ENCODE measurements at regions not wholly inside any gene's neighbourhood (a gene's known extent, or its start where the extent isn't known, plus 50 kb on each side); places are given as distances from the start of the nearest gene placed in this dataset.

DNA sequence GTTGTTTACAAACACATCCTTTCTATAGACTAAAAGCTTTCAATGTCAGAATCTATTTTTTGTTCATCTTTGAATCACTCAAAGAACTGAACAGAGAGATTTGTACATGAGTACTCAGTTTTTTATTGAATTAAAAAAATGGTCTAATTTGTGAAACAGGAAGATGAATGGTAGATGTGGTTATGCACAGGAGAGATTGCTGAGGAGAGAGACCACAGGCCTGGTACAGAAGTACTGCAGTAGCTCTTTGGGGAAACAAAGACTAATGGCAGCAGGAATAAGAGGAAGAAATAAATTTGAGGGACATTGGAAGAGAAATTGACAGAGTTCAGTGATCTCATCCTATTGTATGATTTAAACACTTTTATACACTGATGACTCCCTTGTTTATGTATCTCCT lies 222.0 kb upstream of the ARGLU1 start:
- TF ChIP-seq, protein P1, sequence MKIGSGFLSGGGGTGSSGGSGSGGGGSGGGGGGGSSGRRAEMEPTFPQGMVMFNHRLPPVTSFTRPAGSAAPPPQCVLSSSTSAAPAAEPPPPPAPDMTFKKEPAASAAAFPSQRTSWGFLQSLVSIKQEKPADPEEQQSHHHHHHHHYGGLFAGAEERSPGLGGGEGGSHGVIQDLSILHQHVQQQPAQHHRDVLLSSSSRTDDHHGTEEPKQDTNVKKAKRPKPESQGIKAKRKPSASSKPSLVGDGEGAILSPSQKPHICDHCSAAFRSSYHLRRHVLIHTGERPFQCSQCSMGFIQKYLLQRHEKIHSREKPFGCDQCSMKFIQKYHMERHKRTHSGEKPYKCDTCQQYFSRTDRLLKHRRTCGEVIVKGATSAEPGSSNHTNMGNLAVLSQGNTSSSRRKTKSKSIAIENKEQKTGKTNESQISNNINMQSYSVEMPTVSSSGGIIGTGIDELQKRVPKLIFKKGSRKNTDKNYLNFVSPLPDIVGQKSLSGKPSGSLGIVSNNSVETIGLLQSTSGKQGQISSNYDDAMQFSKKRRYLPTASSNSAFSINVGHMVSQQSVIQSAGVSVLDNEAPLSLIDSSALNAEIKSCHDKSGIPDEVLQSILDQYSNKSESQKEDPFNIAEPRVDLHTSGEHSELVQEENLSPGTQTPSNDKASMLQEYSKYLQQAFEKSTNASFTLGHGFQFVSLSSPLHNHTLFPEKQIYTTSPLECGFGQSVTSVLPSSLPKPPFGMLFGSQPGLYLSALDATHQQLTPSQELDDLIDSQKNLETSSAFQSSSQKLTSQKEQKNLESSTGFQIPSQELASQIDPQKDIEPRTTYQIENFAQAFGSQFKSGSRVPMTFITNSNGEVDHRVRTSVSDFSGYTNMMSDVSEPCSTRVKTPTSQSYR (CRISPR knock-in tag; IDR thresholded peaks at IDR 0.05), result no peak
- no peak for TF ChIP-seq NR1H2 (CRISPR knock-in tag; IDR thresholded peaks at IDR 0.05)
- no peak for TF ChIP-seq NR2C2 (CRISPR knock-in tag; IDR thresholded peaks at IDR 0.05)
- TF ChIP-seq FOXJ3 (CRISPR knock-in tag; IDR thresholded peaks at IDR 0.05; ENCODE audit: borderline replicate concordance), result no peak
- no peak for TF ChIP-seq CREB1 (CRISPR knock-in tag; IDR thresholded peaks at IDR 0.05)
- no peak for TF ChIP-seq TCF7 (CRISPR knock-in tag; IDR thresholded peaks at IDR 0.05; ENCODE audit: low read depth)
- no peak for TF ChIP-seq ZNF232 (CRISPR knock-in tag; IDR thresholded peaks at IDR 0.05)
- TF ChIP-seq, protein P2, sequence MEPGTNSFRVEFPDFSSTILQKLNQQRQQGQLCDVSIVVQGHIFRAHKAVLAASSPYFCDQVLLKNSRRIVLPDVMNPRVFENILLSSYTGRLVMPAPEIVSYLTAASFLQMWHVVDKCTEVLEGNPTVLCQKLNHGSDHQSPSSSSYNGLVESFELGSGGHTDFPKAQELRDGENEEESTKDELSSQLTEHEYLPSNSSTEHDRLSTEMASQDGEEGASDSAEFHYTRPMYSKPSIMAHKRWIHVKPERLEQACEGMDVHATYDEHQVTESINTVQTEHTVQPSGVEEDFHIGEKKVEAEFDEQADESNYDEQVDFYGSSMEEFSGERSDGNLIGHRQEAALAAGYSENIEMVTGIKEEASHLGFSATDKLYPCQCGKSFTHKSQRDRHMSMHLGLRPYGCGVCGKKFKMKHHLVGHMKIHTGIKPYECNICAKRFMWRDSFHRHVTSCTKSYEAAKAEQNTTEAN (CRISPR knock-in tag; IDR thresholded peaks at IDR 0.05), result no peak
- TF ChIP-seq OVOL2 (CRISPR knock-in tag; IDR thresholded peaks at IDR 0.05; ENCODE audit: borderline replicate concordance), result no peak
- no peak for TF ChIP-seq ZNF317 (CRISPR knock-in tag; IDR thresholded peaks at IDR 0.05; ENCODE audit: borderline replicate concordance, low read depth)
- TF ChIP-seq, protein P3, sequence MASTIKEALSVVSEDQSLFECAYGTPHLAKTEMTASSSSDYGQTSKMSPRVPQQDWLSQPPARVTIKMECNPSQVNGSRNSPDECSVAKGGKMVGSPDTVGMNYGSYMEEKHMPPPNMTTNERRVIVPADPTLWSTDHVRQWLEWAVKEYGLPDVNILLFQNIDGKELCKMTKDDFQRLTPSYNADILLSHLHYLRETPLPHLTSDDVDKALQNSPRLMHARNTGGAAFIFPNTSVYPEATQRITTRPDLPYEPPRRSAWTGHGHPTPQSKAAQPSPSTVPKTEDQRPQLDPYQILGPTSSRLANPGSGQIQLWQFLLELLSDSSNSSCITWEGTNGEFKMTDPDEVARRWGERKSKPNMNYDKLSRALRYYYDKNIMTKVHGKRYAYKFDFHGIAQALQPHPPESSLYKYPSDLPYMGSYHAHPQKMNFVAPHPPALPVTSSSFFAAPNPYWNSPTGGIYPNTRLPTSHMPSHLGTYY (CRISPR knock-in tag; IDR thresholded peaks at IDR 0.05), result no peak
- TF ChIP-seq, protein P4, sequence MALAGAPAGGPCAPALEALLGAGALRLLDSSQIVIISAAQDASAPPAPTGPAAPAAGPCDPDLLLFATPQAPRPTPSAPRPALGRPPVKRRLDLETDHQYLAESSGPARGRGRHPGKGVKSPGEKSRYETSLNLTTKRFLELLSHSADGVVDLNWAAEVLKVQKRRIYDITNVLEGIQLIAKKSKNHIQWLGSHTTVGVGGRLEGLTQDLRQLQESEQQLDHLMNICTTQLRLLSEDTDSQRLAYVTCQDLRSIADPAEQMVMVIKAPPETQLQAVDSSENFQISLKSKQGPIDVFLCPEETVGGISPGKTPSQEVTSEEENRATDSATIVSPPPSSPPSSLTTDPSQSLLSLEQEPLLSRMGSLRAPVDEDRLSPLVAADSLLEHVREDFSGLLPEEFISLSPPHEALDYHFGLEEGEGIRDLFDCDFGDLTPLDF (CRISPR knock-in tag; IDR thresholded peaks at IDR 0.05), result no peak
- TF ChIP-seq, protein P5, sequence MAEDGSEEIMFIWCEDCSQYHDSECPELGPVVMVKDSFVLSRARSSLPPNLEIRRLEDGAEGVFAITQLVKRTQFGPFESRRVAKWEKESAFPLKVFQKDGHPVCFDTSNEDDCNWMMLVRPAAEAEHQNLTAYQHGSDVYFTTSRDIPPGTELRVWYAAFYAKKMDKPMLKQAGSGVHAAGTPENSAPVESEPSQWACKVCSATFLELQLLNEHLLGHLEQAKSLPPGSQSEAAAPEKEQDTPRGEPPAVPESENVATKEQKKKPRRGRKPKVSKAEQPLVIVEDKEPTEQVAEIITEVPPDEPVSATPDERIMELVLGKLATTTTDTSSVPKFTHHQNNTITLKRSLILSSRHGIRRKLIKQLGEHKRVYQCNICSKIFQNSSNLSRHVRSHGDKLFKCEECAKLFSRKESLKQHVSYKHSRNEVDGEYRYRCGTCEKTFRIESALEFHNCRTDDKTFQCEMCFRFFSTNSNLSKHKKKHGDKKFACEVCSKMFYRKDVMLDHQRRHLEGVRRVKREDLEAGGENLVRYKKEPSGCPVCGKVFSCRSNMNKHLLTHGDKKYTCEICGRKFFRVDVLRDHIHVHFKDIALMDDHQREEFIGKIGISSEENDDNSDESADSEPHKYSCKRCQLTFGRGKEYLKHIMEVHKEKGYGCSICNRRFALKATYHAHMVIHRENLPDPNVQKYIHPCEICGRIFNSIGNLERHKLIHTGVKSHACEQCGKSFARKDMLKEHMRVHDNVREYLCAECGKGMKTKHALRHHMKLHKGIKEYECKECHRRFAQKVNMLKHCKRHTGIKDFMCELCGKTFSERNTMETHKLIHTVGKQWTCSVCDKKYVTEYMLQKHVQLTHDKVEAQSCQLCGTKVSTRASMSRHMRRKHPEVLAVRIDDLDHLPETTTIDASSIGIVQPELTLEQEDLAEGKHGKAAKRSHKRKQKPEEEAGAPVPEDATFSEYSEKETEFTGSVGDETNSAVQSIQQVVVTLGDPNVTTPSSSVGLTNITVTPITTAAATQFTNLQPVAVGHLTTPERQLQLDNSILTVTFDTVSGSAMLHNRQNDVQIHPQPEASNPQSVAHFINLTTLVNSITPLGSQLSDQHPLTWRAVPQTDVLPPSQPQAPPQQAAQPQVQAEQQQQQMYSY (CRISPR knock-in tag; IDR thresholded peaks at IDR 0.05), result no peak
- TF ChIP-seq, protein P6, sequence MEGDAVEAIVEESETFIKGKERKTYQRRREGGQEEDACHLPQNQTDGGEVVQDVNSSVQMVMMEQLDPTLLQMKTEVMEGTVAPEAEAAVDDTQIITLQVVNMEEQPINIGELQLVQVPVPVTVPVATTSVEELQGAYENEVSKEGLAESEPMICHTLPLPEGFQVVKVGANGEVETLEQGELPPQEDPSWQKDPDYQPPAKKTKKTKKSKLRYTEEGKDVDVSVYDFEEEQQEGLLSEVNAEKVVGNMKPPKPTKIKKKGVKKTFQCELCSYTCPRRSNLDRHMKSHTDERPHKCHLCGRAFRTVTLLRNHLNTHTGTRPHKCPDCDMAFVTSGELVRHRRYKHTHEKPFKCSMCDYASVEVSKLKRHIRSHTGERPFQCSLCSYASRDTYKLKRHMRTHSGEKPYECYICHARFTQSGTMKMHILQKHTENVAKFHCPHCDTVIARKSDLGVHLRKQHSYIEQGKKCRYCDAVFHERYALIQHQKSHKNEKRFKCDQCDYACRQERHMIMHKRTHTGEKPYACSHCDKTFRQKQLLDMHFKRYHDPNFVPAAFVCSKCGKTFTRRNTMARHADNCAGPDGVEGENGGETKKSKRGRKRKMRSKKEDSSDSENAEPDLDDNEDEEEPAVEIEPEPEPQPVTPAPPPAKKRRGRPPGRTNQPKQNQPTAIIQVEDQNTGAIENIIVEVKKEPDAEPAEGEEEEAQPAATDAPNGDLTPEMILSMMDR (IDR thresholded peaks at IDR 0.05), result no peak
- TF ChIP-seq, protein P7, sequence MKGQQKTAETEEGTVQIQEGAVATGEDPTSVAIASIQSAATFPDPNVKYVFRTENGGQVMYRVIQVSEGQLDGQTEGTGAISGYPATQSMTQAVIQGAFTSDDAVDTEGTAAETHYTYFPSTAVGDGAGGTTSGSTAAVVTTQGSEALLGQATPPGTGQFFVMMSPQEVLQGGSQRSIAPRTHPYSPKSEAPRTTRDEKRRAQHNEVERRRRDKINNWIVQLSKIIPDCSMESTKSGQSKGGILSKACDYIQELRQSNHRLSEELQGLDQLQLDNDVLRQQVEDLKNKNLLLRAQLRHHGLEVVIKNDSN (CRISPR knock-in tag; IDR thresholded peaks at IDR 0.05), result no peak
- TF ChIP-seq, protein P8, sequence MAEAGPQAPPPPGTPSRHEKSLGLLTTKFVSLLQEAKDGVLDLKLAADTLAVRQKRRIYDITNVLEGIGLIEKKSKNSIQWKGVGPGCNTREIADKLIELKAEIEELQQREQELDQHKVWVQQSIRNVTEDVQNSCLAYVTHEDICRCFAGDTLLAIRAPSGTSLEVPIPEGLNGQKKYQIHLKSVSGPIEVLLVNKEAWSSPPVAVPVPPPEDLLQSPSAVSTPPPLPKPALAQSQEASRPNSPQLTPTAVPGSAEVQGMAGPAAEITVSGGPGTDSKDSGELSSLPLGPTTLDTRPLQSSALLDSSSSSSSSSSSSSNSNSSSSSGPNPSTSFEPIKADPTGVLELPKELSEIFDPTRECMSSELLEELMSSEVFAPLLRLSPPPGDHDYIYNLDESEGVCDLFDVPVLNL (CRISPR knock-in tag; IDR thresholded peaks at IDR 0.05; ENCODE audit: borderline replicate concordance, low read depth), result no peak
- TF ChIP-seq, protein P9, sequence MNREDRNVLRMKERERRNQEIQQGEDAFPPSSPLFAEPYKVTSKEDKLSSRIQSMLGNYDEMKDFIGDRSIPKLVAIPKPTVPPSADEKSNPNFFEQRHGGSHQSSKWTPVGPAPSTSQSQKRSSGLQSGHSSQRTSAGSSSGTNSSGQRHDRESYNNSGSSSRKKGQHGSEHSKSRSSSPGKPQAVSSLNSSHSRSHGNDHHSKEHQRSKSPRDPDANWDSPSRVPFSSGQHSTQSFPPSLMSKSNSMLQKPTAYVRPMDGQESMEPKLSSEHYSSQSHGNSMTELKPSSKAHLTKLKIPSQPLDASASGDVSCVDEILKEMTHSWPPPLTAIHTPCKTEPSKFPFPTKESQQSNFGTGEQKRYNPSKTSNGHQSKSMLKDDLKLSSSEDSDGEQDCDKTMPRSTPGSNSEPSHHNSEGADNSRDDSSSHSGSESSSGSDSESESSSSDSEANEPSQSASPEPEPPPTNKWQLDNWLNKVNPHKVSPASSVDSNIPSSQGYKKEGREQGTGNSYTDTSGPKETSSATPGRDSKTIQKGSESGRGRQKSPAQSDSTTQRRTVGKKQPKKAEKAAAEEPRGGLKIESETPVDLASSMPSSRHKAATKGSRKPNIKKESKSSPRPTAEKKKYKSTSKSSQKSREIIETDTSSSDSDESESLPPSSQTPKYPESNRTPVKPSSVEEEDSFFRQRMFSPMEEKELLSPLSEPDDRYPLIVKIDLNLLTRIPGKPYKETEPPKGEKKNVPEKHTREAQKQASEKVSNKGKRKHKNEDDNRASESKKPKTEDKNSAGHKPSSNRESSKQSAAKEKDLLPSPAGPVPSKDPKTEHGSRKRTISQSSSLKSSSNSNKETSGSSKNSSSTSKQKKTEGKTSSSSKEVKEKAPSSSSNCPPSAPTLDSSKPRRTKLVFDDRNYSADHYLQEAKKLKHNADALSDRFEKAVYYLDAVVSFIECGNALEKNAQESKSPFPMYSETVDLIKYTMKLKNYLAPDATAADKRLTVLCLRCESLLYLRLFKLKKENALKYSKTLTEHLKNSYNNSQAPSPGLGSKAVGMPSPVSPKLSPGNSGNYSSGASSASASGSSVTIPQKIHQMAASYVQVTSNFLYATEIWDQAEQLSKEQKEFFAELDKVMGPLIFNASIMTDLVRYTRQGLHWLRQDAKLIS (CRISPR knock-in tag; IDR thresholded peaks at IDR 0.05; ENCODE audit: borderline replicate concordance), result no peak
- TF ChIP-seq, protein P10, sequence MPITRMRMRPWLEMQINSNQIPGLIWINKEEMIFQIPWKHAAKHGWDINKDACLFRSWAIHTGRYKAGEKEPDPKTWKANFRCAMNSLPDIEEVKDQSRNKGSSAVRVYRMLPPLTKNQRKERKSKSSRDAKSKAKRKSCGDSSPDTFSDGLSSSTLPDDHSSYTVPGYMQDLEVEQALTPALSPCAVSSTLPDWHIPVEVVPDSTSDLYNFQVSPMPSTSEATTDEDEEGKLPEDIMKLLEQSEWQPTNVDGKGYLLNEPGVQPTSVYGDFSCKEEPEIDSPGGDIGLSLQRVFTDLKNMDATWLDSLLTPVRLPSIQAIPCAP (CRISPR knock-in tag; IDR thresholded peaks at IDR 0.05), result no peak
- peaks cover 17% of the 10 kb centered on the region for H3K4me1 Mint-ChIP-seq
- CTCF ChIA-PET, result no interaction called here
- ATAC-seq (no peak), DNase-seq (ENCODE audit: low spot score) (no peak)
- 0 out of 2 replicates have a peak, but pooled peaks cover 2% of the 10 kb centered on the region for H3K36me3 Mint-ChIP-seq
- H3K27ac Mint-ChIP-seq, result no peak overlapping the region
- H3K9me3 Mint-ChIP-seq, result peaks cover 6% of the 10 kb centered on the region; the same call in 1 of the 2 replicates
- no peak overlapping the region for H3K4me3 Mint-ChIP-seq
- POLR2A ChIA-PET, result no interaction called here
- H3K27me3 Mint-ChIP-seq (ENCODE audit: low read depth), result peaks cover 15% of the 10 kb centered on the region
